Kasumi-1 (cell line): ENCODE measurements at regions not wholly inside any gene's neighbourhood (a gene's known extent, or its start where the extent isn't known, plus 50 kb on each side); places are given as distances from the start of the nearest gene placed in this dataset.

Experiments used
- DNase-seq, 2 experiments: peaks; one replicate each; lab custom pipeline; 2025; lab: John Stamatoyannopoulos, UW

DNA sequence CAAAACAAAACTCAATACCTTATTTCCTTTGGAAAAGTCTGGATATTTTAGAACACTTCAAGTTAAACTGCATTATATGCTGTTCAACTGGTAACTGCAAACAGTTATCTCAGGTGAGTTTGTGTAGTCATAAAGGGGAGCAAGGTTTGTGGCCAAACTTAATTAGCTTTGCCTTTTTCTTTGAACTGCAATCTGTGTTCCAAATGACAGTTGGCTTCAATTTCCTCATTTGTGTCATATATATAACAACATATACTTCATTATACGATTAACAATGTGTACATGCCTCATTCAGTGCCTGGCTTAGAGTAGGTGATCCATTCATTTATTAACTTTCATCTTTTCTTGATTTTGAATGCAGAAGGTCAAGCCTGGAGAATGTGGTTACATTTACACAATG lies 55.8 kb downstream of the KCNE4 start:
- no peak for DNase-seq

DNA sequence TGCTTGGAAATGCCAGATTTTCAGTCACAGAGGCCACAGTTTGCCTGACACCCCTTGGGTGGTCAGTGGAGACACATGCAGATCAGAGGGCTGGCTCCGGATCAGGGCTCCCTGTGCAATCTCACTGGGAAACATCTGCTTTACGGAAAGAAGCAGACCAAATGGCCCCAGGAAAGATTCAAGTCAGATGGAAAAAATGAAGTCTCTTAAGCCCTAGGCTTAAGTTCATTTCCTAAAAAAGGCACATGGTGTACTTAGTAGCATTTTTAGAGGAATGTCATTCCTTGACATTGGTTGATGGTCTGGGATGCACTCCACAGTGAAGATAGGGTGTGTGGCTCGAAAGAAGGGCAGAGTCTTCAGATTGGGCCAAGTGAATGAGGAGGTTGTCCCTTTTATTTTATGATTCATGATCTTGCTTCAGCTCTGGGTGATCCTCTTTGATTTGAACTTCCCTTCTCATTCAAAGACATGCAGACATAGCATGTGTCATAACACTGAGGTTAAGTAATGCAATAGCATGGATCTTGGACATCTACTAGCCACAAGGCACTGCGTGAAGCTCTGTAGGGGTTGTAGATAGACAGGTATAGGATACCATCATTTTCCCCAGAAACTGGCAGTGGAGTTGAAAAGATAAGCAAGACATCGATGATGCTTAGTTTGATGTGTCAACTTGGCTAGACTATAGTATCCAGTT lies 56.5 kb downstream of the KCNE4 start:
- no peak for DNase-seq

GRCh38 chr2:223109341-223109740 lies 57.4 kb downstream of the KCNE4 start:
- no peak for DNase-seq

- no peak for DNase-seq
These were observed 61.2 kb downstream of the KCNE4 start for GRCh38 chr2:223113161-223113560.

GRCh38 chr2:223114170-223114569 lies 62.2 kb downstream of the KCNE4 start:
- DNase-seq: no peak

- no peak for DNase-seq
These were observed 62.9 kb downstream of the KCNE4 start for GRCh38 chr2:223114917-223115316.

- DNase-seq: no peak
These were observed 65.5 kb downstream of the KCNE4 start for GRCh38 chr2:223117533-223117932.

GRCh38 chr2:223121283-223121682 lies 69.3 kb downstream of the KCNE4 start:
- DNase-seq: no peak

GRCh38 chr2:223122781-223123180 lies 70.8 kb downstream of the KCNE4 start:
- no peak for DNase-seq

- DNase-seq: no peak
These were observed 72.0 kb downstream of the KCNE4 start for GRCh38 chr2:223123855-223124610.

GRCh38 chr2:223141606-223142005 lies 89.6 kb downstream of the KCNE4 start:
- DNase-seq: no peak

DNA sequence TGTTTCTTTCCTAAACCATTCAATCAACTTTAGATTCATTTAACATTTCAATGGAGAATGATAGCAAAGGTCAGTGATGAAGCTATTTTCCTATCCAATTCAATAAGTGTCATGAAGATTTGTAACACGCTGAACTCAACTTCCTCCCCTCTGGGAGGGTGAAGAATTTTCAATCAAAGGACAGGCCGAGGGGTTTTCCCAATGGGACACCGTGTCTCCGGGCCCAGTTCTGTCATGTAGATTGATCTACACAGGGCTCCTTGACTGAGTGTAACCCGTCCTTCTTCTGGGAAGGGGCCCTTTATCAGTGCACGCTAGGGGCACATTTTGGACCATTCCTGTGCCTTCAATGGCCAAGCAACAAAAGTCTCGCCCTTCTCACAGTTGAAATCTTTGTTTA lies 90.1 kb downstream of the KCNE4 start:
- no peak for DNase-seq

- DNase-seq: no peak
These were observed 95.4 kb downstream of the KCNE4 start for GRCh38 chr2:223147431-223147830.

GRCh38 chr2:223148516-223148915 lies 96.5 kb downstream of the KCNE4 start:
- peak in 1 of 2 experiments; percentile 5 for DNase-seq

DNA sequence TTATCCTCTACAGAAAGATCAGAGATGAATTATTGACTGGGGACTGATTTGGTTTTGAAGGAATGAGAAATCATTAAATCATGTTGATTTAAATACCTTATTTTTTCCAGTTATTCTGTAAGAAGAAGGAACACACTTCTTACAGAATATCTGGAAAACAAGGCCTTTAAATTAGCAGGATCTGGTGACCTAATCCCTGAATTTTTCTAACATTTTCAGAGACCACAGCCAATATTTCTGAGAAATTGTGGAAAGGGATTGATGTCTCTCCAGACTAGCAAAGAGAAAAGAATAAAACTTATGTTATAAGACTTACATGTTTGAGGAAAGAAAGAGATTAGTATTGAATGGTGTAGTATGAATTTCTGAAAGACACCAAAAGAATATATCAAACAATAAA lies 104.0 kb downstream of the KCNE4 start:
- DNase-seq: no peak

GRCh38 chr2:223161873-223162458 lies 110.0 kb downstream of the KCNE4 start:
- DNase-seq: no peak

GRCh38 chr2:223165423-223166214 lies 113.6 kb downstream of the KCNE4 start:
- DNase-seq: no peak

GRCh38 chr2:223166215-223166493 lies 114.2 kb downstream of the KCNE4 start:
- no peak for DNase-seq

DNA sequence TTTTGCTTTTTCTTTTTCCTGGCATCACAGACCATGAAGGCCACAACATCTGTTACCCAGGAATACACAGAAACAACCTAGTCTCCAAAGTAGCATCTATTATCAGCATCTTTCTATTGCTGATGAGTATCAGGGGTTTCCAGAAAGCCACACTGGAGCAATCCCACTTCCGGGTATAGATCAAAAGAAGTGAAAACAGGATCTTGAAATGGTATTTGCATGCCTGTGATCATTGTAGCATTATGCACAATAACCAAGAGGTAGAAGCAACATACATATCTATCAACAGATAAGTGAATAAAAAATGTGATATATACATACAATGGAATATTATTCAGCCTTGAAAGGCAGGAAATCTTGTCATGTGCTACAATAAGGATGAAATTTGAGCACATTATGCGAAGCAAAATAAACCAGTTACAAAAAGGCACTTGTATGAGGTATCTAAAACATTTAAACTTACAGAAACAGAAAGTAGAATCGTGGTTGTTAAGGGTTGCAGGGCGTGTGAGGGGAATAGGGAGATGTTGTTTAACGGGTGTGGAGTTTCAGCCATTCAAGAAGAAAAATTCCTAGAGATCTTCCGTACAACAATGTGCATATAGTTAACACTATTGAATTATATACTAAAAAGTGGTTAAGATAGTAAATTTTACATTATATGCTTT lies 115.1 kb downstream of the KCNE4 start:
- no peak for DNase-seq

DNA sequence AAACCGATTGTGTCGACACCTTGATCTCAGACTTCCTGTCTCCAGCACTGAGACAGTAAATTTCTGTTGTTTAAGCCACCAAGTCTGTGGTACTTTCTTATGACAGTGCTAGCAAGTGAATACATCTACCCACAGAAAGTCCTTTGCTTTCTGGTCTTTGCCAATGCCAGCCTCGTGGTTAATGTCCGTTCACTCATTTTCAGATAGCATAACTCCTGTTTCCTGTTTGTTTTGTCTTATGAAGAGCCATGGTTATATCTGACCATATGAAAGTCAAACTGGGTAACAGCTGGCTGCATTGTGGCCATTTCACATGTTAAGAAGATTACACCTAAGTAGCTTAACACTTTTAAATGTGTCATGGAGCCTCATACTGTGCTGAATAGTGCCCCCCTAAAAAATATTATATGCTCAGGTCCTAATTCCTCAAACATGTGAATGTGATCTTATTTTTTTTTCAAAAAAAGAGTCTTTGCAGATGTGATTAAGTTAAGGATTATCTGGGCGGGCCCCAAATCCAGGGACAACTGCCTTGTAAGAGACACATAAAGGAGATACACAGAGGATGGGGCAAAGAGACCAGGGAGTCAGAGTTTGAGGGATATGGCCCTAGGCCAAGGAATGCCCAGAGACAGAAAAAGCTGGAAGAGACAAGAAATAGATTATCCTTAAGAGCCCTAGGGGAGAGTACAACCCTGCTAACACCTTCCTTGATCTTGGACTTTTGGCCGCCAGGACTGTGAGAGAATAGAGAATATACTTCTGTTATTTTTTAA lies 118.0 kb downstream of the KCNE4 start:
- DNase-seq: no peak

- no peak for DNase-seq
These were observed 125.0 kb downstream of the KCNE4 start for GRCh38 chr2:223176970-223177369.
